HPDE6-E6E7 (cell line): ENCODE measurements at regions not wholly inside any gene's neighbourhood (a gene's known extent, or its start where the extent isn't known, plus 50 kb on each side); places are given as distances from the start of the nearest gene placed in this dataset.

Experiments
- DNase-seq: peaks from one replicate; pipeline ENCODE4 v3.0.0; 2011; ENCODE audit warnings: missing footprints; ENCODE audit errors: extremely low spot score

DNA sequence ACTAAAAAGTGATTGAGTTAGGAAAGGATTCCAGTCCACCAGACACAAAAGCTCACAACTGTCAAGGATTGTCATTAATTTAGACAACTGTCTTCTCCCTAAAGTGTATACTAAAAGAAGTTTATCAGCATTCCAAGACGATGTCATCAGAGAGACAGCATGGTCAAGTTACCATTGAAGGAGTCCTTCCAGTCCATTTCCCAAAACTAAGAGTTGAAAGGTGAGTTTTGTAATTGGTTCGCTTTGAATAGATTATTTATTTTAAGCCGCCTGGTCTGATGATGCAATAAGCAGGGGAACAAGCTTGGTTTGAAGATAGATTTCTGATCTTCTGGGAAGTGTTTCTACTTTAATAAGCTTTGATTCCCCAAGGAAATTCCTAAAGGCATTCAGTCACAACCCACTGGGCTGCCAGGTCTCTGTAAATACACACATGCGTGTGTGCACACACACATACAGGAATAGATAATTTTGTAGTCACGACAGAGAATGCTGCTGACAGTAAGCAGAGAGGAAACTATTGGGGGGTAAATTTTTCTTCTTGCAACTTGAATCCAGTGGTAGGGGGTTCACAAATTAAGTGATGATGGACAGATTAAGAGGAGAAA, 234.8 kb downstream of the PIK3R1 start:
- DNase-seq: no peak

DNA sequence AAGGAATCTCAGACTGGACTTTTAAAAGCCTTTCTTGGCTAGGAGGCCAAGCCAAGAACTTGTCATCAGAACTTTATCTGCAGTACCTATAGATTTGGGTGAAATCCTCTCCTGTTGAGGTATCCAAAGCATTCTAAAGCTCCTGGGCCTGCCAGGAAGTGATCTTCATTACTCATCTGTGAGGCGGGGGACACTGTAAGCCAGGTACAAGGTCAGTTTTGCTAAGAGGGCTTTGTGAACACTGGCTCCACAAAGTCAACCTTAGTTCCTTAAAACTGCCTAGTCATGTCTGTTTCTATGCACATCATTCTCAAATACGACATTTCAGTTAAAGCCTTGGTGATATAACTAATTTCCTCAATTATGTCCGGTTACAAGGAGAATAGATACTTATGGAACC, 236.7 kb downstream of the PIK3R1 start:
- no peak for DNase-seq

DNA sequence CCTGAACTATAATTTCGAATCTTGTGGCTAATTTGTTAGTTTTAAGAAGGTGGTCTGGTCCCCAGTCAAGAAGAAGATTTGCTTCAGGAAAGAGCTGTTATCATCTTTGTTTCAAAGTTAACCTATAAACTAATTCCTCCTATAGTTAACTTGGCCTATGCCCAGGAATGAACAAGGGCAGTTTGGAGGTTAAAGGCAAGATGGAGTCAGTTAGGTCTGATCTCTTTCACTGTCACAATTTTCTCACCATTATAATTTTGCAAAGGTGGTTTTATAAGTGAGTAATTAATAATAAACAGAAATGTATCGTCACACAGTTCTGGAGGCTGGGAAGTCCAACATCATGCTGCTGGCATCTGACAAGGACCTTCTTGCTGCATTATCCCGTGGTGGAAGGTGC, 238.6 kb downstream of the PIK3R1 start:
- no peak for DNase-seq

DNA sequence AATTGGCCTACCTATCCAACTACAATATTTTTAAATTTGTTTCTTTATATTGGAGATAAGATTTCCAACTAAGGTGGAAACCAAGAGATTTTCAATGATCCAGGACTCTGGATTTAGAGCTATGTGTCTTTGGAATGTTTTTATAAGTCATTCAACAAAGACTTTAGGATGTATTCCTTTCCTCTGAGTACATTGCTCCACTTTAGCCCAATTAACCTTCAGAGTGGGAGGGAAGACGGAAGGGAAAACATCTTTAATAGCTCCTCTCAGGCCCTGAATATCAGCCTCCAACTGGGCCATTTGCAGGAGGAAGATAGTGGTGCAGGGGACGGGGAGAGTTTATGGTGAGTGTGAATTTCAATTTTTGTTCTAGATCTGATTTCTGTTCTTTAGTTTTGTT, 239.2 kb downstream of the PIK3R1 start:
- no peak for DNase-seq

DNA sequence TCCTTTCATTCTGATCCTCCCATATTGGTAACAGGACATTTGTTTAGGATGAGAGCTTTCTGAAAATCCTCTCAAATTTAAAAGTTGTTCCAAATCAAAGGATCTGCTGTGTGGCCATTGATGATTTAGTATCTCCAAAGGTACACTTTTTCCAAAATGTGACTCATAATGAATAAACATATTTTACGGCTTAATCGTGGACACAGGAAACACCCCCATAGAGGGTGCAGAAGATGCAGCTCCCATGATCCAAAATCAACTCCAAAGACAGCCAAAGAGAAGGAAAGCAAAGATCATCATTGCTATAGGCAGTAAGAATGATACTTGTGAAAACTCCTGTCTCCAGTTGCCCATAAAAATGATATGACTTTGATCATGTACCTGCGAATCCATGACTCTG, 239.7 kb downstream of the PIK3R1 start:
- no peak for DNase-seq

GRCh38 chr5:68456756-68457217, 241.2 kb downstream of the PIK3R1 start:
- DNase-seq: peak; percentile 23

- DNase-seq: no peak
Measured at GRCh38 chr5:68457285-68457684, 241.7 kb downstream of the PIK3R1 start.

DNA sequence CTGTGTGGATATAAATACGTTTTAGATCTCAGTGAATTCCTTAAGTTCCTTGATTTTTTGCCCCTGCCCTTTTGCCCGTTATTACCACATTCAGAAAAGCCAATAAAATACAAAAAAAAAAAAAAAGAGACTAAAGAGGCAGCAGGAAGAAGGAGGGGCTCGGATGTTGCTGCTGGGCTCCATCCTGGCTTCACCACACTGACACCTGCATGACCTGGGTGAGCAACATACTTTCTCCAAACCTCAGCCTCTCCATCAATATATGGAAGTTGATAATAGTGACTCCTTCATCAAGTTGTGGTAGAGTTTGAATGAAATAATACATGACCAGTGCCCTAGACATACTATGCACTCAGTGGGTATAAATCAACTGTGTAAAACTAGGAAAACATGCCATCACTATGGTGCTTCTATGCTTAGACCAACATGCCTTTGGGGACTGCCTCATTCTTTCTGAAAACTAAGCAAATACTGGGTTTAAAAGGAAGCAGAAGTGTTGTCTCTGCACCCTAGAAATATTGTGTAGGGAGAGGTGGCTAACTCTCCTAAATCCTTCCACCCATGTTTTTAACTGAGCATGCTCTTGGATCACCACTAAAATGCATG, 243.0 kb downstream of the PIK3R1 start:
- no peak for DNase-seq

DNA sequence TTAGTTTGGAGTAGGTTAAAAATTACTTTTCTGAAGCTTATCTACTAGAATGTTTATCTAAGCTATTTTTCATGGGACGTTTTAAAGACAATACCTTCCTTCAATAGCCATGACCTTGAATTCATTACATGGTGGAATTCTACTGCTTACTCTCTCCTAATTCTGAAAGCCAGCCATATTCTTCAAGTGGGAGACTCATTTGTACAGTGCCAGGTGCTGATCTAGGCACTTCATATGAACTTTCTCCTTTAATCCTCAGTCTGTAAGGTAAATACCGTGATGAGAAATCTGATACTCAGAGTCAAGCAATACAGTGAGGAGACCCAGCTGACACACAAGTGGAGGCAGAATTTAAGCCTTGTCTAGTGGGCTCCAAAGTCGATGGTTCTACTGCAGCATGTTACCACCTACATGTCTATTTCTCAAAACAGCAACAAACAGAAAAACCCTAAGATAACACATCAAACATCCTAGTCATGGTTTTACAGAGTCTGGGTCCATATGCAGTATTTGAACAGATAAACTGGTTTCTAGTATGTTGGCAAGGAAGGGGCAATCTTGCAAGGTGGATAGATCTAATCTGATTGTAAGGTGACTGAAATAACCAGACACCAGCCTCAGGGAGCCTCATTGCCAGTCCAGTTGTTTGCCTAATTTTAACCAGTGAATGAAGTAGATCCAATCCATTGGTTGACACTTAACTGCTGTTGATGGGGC, 243.7 kb downstream of the PIK3R1 start:
- no peak for DNase-seq

- DNase-seq: no peak
Measured at GRCh38 chr5:68459810-68460139, 244.2 kb downstream of the PIK3R1 start.

- DNase-seq: no peak
Measured at GRCh38 chr5:68460147-68460798, 244.7 kb downstream of the PIK3R1 start.

- no peak for DNase-seq
Measured at GRCh38 chr5:68463606-68464005, 248.1 kb downstream of the PIK3R1 start.

GRCh38 chr5:68464424-68464823, 248.9 kb downstream of the PIK3R1 start:
- DNase-seq: no peak

DNA sequence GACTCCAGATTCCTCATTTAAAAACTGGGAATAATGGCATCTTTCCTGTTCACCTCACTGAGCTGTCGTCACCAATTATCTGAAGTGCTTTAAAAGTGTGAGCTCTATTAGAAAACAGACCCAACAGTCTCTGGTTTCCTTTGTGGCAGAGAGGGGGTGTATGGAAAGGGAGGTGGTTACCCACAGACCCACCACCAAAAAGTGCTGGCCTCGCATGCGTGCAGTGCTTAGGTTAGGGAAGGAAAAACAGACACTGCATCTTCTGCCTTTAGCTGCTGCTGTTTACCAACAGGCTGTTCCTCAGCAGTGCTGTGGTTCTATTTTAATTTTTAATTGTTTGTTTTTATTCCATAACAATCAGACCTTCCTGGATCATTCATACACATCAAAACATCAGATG, 249.6 kb downstream of the PIK3R1 start:
- DNase-seq: no peak

DNA sequence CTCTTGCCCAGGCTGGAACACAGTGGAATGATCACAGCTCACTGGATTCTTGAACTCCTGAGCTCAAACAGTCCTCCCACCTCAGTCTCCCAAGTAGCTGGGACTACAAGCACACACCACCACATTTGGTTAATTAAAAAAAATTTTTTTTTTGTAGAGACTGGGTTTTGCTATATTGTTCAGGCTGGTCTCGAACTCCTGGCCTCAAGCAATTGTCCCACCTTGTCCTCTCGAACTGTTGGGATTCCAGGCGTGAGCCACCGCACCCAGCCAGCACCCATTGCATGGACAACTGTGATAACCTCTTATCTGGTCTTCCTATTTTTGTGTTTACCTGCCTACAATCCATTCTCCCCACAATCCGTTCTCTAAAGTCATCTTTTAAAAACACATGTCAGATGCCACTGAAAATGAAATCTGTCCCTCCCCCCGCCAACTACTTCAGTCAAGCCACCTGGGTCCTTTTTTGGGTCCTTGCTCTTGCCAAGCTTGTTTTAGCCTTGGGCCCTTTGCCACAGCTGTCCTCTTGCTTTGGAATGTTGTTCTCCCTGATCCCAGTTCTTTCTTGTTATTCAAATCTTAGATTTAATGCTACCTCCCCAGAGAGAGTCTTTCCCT, 250.5 kb downstream of the PIK3R1 start:
- DNase-seq: no peak

DNA sequence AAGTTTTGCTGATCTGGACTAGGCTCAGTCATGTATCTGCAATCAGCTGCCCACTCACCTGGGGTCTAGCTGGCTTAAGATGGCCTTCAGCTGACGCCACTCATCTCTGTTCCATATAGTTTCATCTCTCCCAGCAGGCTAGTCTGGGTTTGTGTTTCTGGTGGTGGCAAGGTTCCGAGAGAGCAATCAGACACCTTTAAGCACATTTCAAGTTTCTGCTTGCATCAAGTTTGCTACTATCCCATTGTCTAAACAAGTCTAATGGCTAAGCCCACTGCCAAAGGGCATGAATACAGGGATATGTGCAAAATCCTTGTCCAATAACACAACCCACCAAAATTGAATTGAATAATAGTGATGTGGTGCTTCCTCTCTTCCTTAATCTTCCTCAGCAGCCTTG, 251.7 kb downstream of the PIK3R1 start:
- no peak for DNase-seq

- no peak for DNase-seq
Measured at GRCh38 chr5:68467794-68468193, 252.2 kb downstream of the PIK3R1 start.

DNA sequence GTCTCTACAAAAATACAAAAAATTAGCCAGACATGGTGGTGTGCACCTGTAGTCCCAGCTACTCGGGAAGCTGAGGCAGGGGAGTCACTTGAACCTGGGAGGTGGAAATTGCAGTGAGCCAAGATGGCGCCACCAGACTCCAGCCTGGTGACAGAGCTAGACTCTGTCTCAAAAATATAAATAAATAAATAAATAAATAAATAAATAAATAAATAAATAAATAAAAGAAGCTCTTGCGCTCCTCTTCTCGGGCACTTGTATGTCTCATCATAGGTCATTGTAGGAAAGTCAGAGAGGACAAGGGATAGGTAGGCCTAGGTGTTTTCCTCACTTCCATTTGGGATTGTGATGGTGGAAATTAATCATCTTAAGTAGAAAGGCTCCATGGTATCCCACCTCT, 252.8 kb downstream of the PIK3R1 start:
- DNase-seq: no peak

GRCh38 chr5:68475476-68475983, 260.0 kb downstream of the PIK3R1 start:
- DNase-seq: no peak

GRCh38 chr5:68476854-68477253, 261.3 kb downstream of the PIK3R1 start:
- no peak for DNase-seq

GRCh38 chr5:68478301-68479095, 262.9 kb downstream of the PIK3R1 start:
- no peak for DNase-seq
